Fibroblast of lung (primary cell): ENCODE measurements at regions not wholly inside any gene's neighbourhood (a gene's known extent, or its start where the extent isn't known, plus 50 kb on each side); places are given as distances from the start of the nearest gene placed in this dataset.

ENCODE experiments used
- DNase-seq, 2 donors: peaks; one replicate each; pipeline versions ENCODE4 v3.0.0 to v3.0.0-alpha.2; 2010; ENCODE audit warnings: low read depth in 2 of 2
- H2AFZ ChIP-seq: 2 replicates; pipeline ENCODE4 v1.5.1; 2012; ENCODE audit warnings: low read length, control low read depth, inconsistent platforms
- H3K27ac ChIP-seq: 2 replicates; pipeline ENCODE4 v1.5.1; 2011; ENCODE audit warnings: low read length, control low read depth; ENCODE audit not compliant: insufficient read depth
- H3K27me3 ChIP-seq: 2 replicates; pipeline ENCODE4 v1.5.1; 2011; ENCODE audit warnings: mild to moderate bottlenecking, low read length; ENCODE audit not compliant: control insufficient read depth, insufficient read depth
- H3K36me3 ChIP-seq: 2 replicates; pipeline ENCODE4 v1.5.1; 2011; ENCODE audit warnings: low read length; ENCODE audit not compliant: control insufficient read depth, insufficient read depth
- H3K4me1 ChIP-seq: 2 replicates; pipeline ENCODE4 v1.5.1; 2011; ENCODE audit warnings: low read length; ENCODE audit not compliant: control insufficient read depth, insufficient read depth; ENCODE audit errors: extremely low read depth
- H3K4me2 ChIP-seq: 2 replicates; pipeline ENCODE4 v1.5.1; 2011; ENCODE audit warnings: low read length, control low read depth; ENCODE audit not compliant: insufficient read depth; ENCODE audit errors: extremely low read depth
- H3K4me3 ChIP-seq, 4 experiments: fragments of 200-600 bp in 1 of 4; sonication (generic) in 1 of 4; replicated peaks in 1 of 4; 2 replicates each; pipeline ENCODE4 v1.5.1; 2011 to 2016; ENCODE audit warnings: low read length in 4 of 4, low read depth in 3 of 4, mild to moderate bottlenecking in 3 of 4, control low read depth in 2 of 4, inconsistent platforms in 1 of 4, mixed read lengths in 1 of 4; ENCODE audit not compliant: insufficient read depth in 1 of 4; ENCODE audit errors: control extremely low read depth in 1 of 4
- H3K79me2 ChIP-seq: 2 replicates; pipeline ENCODE4 v1.5.1; 2012; ENCODE audit warnings: mild to moderate bottlenecking, low read length, inconsistent platforms; ENCODE audit not compliant: control insufficient read depth, insufficient read depth
- H3K9ac ChIP-seq: 2 replicates; pipeline ENCODE4 v1.5.1; 2011; ENCODE audit warnings: mild to moderate bottlenecking, low read length, control low read depth; ENCODE audit not compliant: insufficient read depth
- H3K9me3 ChIP-seq: 2 replicates; pipeline ENCODE4 v1.5.1; 2012; ENCODE audit warnings: low read depth, low read length; ENCODE audit not compliant: control insufficient read depth, insufficient read depth
- H4K20me1 ChIP-seq: 2 replicates; pipeline ENCODE4 v1.5.1; 2011; ENCODE audit warnings: low read length; ENCODE audit not compliant: control insufficient read depth, insufficient read depth; ENCODE audit errors: extremely low read depth
- CTCF ChIP-seq, 2 donors: IDR thresholded peaks in 1 of 2; conservative IDR thresholded peaks in 1 of 2; 1 replicate in 1 of 2; 2 replicates in 1 of 2; pipeline ENCODE4 v1.5.1; 2011 to 2012; ENCODE audit warnings: low read length in 2 of 2, control low read depth in 1 of 2, inconsistent platforms in 1 of 2, low read depth in 1 of 2, mild to moderate bottlenecking in 1 of 2
- EZH2 ChIP-seq: IDR thresholded peaks from 2 replicates; pipeline ENCODE4 v1.5.1; 2012; ENCODE audit warnings: low read length, control low read depth, mild to moderate bottlenecking; ENCODE audit errors: missing control alignments

GRCh38 chr7:145902123-145902522, 214.5 kb upstream of the CNTNAP2 start:
- Histone ChIP-seq H3K27ac (no peak overlapping the region), H2AFZ (no peak overlapping the region), H3K4me2 (no peak overlapping the region), H3K9ac (no peak overlapping the region), H3K79me2 (no peaks in the 10 kb centered on the region), H3K9me3 (no peaks in the 10 kb centered on the region), H4K20me1 (no peaks in the 10 kb centered on the region), H3K4me1 (no peaks in the 10 kb centered on the region), H3K4me3 (no peak overlapping the region), H3K27me3 (no peaks in the 10 kb centered on the region), H3K36me3 (no peaks in the 10 kb centered on the region)
- no peak for DNase-seq
- TF ChIP-seq EZH2 (no peak), CTCF (conservative IDR thresholded peaks at IDR 0.05 in 1 of 2, IDR thresholded peaks at IDR 0.05 in 1 of 2; ENCODE audit: low read depth in 1 of 2, low read length in 2 of 2) (peak in 1 of 2 donors; percentile 2)

DNA sequence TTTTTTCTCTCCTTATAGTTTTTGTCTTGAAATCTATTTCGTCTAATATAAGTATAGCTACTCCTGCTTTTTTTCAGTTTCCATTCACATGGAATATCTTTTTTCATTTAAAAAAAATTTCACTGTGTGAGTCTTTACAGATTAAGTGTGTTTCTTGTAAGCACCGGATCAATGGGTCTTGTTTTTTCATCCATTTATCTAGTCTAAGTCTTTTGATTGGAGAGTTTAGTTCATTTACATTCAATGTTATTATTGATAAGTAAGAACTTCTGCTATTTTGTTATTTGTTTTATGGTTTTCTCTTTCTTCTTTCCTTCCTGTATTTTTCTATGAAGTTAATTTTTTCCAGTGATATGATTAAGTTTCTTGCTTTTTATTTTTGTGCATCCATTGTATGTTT, 216.7 kb upstream of the CNTNAP2 start:
- Histone ChIP-seq H4K20me1 (no peaks in the 10 kb centered on the region), H3K4me2 (no peak overlapping the region), H3K36me3 (no peaks in the 10 kb centered on the region), H3K4me3 (no peak overlapping the region), H3K27me3 (no peaks in the 10 kb centered on the region), H3K4me1 (no peaks in the 10 kb centered on the region), H3K9ac (no peak overlapping the region), H2AFZ (no peak overlapping the region), H3K79me2 (no peaks in the 10 kb centered on the region), H3K27ac (no peak overlapping the region), H3K9me3 (no peaks in the 10 kb centered on the region)
- DNase-seq, result no peak
- TF ChIP-seq CTCF (conservative IDR thresholded peaks at IDR 0.05 in 1 of 2, IDR thresholded peaks at IDR 0.05 in 1 of 2; ENCODE audit: low read depth in 1 of 2, low read length in 2 of 2) (no peak), EZH2 (no peak)

- Histone ChIP-seq H3K9ac (no peak overlapping the region), H3K27ac (no peak overlapping the region), H4K20me1 (no peaks in the 10 kb centered on the region), H3K79me2 (no peaks in the 10 kb centered on the region), H3K4me1 (no peaks in the 10 kb centered on the region), H3K9me3 (no peaks in the 10 kb centered on the region), H3K27me3 (no peaks in the 10 kb centered on the region), H2AFZ (no peak overlapping the region), H3K36me3 (no peaks in the 10 kb centered on the region), H3K4me2 (no peak overlapping the region), H3K4me3 (no peak overlapping the region)
- DNase-seq, result no peak
- TF ChIP-seq EZH2 (no peak), CTCF (conservative IDR thresholded peaks at IDR 0.05 in 1 of 2, IDR thresholded peaks at IDR 0.05 in 1 of 2; ENCODE audit: low read depth in 1 of 2, low read length in 2 of 2) (no peak)
Measured at GRCh38 chr7:145893925-145894535, 222.6 kb upstream of the CNTNAP2 start.
